Neural cell (in vitro differentiated cells): ENCODE measurements at regions not wholly inside any gene's neighbourhood (a gene's known extent, or its start where the extent isn't known, plus 50 kb on each side); places are given as distances from the start of the nearest gene placed in this dataset.

Source experiments
- H2AFZ ChIP-seq: fragments of 200-600, 300-800 bp; sonication (generic), shearing (Covaris generic); 2 replicates; pipeline ENCODE4 v1.6.0; 2014; ENCODE audit warnings: low read depth, mild to moderate bottlenecking, antibody characterized with exemption, low read length, moderate library complexity
- H3F3A ChIP-seq: fragments of 200-600 bp; shearing (Covaris generic); 2 replicates; pipeline ENCODE4 v1.6.1; 2016; ENCODE audit warnings: mild to moderate bottlenecking, moderate library complexity, mixed read lengths, antibody characterized with exemption, low read length; ENCODE audit not compliant: insufficient read depth, poor library complexity, severe bottlenecking
- H3K27ac ChIP-seq: fragments of 200-600, 300-800 bp; sonication (generic), shearing (Covaris generic); 2 replicates; pipeline ENCODE4 v1.5.1; 2014; ENCODE audit warnings: mild to moderate bottlenecking, low read length, moderate library complexity
- H3K27me3 ChIP-seq: fragments of 300-800, 200-600 bp; sonication (generic), shearing (Covaris generic); 2 replicates; pipeline ENCODE4 v1.6.0; 2014; ENCODE audit warnings: mild to moderate bottlenecking, low read depth, low read length, moderate library complexity; ENCODE audit not compliant: insufficient read depth
- H3K36me3 ChIP-seq: fragments of 300-800, 200-600 bp; sonication (generic), shearing (Covaris generic); 2 replicates; pipeline ENCODE4 v1.5.1; 2014; ENCODE audit warnings: mild to moderate bottlenecking, antibody characterized with exemption, low read length, moderate library complexity; ENCODE audit not compliant: insufficient read depth
- H3K4me2 ChIP-seq: fragments of 300-800, 200-600 bp; sonication (generic), shearing (Covaris generic); 2 replicates; pipeline ENCODE4 v1.6.0; 2014; ENCODE audit warnings: mild to moderate bottlenecking, low read length
- H3K4me3 ChIP-seq: fragments of 300-800, 200-600 bp; sonication (generic), shearing (Covaris generic); 2 replicates; pipeline ENCODE4 v1.5.1; 2014; ENCODE audit warnings: mild to moderate bottlenecking, low read length, moderate library complexity
- H3K79me2 ChIP-seq: fragments of 200-600 bp; shearing (Covaris generic); replicated peaks from 2 replicates; pipeline ENCODE4 v1.6.0; 2014; ENCODE audit warnings: mild to moderate bottlenecking, low read length, moderate library complexity; ENCODE audit not compliant: insufficient read depth
- H3K9ac ChIP-seq: fragments of 300-800, 200-600 bp; sonication (generic), shearing (Covaris generic); 2 replicates; pipeline ENCODE4 v1.6.1; 2016; ENCODE audit warnings: mild to moderate bottlenecking, low read length, mixed read lengths
- H3K9me2 ChIP-seq: fragments of 200-600 bp; shearing (Covaris generic); 2 replicates; pipeline ENCODE4 v1.6.1; 2016; ENCODE audit warnings: mild to moderate bottlenecking, low read length, mixed read lengths; ENCODE audit not compliant: insufficient read depth
- H3K9me3 ChIP-seq: fragments of 200-600, 300-800 bp; sonication (generic), shearing (Covaris generic); 2 replicates; pipeline ENCODE4 v1.6.1; 2016; ENCODE audit warnings: mild to moderate bottlenecking, mixed run types, low read length, moderate library complexity, mixed read lengths
- H4K20me1 ChIP-seq: fragments of 200-600 bp; shearing (Covaris generic); 2 replicates; pipeline ENCODE4 v1.6.1; 2016; ENCODE audit warnings: mild to moderate bottlenecking, mixed run types; ENCODE audit not compliant: insufficient read depth
- EP300 ChIP-seq: fragments of 450-650 bp; conservative IDR thresholded peaks from 2 replicates; pipeline ENCODE4 v1.6.1; 2014; ENCODE audit warnings: antibody characterized with exemption, mild to moderate bottlenecking, moderate library complexity; ENCODE audit not compliant: poor library complexity, severe bottlenecking
- EZH2 ChIP-seq: fragments of 200-600, 300-800 bp; shearing (Covaris generic), sonication (generic); IDR thresholded peaks from 2 replicates; pipeline ENCODE4 v1.6.1; 2014; ENCODE audit warnings: antibody characterized with exemption, low read length, borderline replicate concordance, mild to moderate bottlenecking; ENCODE audit not compliant: insufficient read depth, poor library complexity, severe bottlenecking
- MXI1 ChIP-seq: fragments of 450-650 bp; conservative IDR thresholded peaks from 2 replicates; pipeline ENCODE4 v1.6.1; 2014; ENCODE audit warnings: antibody characterized with exemption, mild to moderate bottlenecking; ENCODE audit not compliant: poor library complexity, severe bottlenecking
- POLR2AphosphoS5 ChIP-seq: IDR thresholded peaks from 2 replicates; pipeline ENCODE4 v1.6.1; 2012
- RAD21 ChIP-seq: fragments of 450-650 bp; conservative IDR thresholded peaks from 2 replicates; pipeline ENCODE4 v1.6.1; 2014; ENCODE audit warnings: antibody characterized with exemption, mild to moderate bottlenecking, moderate library complexity
- SMC3 ChIP-seq: fragments of 450-650 bp; conservative IDR thresholded peaks from 2 replicates; pipeline ENCODE4 v1.6.1; 2014; ENCODE audit warnings: antibody characterized with exemption, mild to moderate bottlenecking, moderate library complexity; ENCODE audit not compliant: poor library complexity
- TAF1 ChIP-seq: IDR thresholded peaks from 2 replicates; pipeline ENCODE4 v1.6.1; 2012; ENCODE audit warnings: low read depth
- TF ChIP-seq, protein P1 (sequence below): IDR thresholded peaks from 2 replicates; pipeline ENCODE4 v1.6.1; 2012; ENCODE audit warnings: borderline replicate concordance
- TF ChIP-seq, protein P2 (sequence below): fragments of 450-650 bp; IDR thresholded peaks from 2 replicates; pipeline ENCODE4 v1.5.1; 2014; ENCODE audit warnings: antibody characterized with exemption, mild to moderate bottlenecking, moderate library complexity; ENCODE audit not compliant: poor library complexity, severe bottlenecking

DNA sequence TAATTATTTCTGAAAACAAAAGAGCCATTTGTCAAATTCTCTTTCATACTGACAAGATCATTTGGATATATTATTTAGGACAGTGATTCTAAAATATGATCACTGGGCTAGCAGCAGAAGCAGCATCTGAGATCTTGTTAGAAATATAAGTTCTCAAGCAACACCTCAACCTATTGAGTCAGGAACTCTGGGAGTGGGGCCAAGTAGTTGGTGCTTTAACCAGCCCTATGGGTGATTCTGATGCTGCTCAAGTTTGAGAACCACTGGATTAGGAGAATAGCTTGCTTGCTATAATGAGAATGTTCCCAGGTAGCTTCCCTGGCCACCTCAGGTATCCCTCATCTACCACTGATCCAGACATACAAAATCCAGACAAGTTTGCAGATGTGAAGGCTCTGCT is 466.9 kb upstream of the CELF4 start:
- no peaks in the 10 kb centered on the region for H3F3A ChIP-seq
- no peaks in the 10 kb centered on the region for H3K27me3 ChIP-seq
- H3K4me2 ChIP-seq: no peak overlapping the region
- H3K36me3 ChIP-seq: no peaks in the 10 kb centered on the region
- H2AFZ ChIP-seq: no peak overlapping the region
- no peak overlapping the region for H3K4me3 ChIP-seq
- H3K9me2 ChIP-seq: no peaks in the 10 kb centered on the region
- H3K79me2 ChIP-seq: no peaks in the 10 kb centered on the region
- no peaks in the 10 kb centered on the region for H3K9me3 ChIP-seq
- no peaks in the 10 kb centered on the region for H4K20me1 ChIP-seq
- H3K9ac ChIP-seq: no peak overlapping the region
- TF ChIP-seq MXI1 (no peak), TAF1 (no peak), EP300 (no peak), POLR2AphosphoS5 (no peak), SMC3 (no peak), EZH2 (no peak), RAD21 (no peak)
- TF ChIP-seq, protein P1, sequence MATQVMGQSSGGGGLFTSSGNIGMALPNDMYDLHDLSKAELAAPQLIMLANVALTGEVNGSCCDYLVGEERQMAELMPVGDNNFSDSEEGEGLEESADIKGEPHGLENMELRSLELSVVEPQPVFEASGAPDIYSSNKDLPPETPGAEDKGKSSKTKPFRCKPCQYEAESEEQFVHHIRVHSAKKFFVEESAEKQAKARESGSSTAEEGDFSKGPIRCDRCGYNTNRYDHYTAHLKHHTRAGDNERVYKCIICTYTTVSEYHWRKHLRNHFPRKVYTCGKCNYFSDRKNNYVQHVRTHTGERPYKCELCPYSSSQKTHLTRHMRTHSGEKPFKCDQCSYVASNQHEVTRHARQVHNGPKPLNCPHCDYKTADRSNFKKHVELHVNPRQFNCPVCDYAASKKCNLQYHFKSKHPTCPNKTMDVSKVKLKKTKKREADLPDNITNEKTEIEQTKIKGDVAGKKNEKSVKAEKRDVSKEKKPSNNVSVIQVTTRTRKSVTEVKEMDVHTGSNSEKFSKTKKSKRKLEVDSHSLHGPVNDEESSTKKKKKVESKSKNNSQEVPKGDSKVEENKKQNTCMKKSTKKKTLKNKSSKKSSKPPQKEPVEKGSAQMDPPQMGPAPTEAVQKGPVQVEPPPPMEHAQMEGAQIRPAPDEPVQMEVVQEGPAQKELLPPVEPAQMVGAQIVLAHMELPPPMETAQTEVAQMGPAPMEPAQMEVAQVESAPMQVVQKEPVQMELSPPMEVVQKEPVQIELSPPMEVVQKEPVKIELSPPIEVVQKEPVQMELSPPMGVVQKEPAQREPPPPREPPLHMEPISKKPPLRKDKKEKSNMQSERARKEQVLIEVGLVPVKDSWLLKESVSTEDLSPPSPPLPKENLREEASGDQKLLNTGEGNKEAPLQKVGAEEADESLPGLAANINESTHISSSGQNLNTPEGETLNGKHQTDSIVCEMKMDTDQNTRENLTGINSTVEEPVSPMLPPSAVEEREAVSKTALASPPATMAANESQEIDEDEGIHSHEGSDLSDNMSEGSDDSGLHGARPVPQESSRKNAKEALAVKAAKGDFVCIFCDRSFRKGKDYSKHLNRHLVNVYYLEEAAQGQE: no peak
- TF ChIP-seq, protein P2, sequence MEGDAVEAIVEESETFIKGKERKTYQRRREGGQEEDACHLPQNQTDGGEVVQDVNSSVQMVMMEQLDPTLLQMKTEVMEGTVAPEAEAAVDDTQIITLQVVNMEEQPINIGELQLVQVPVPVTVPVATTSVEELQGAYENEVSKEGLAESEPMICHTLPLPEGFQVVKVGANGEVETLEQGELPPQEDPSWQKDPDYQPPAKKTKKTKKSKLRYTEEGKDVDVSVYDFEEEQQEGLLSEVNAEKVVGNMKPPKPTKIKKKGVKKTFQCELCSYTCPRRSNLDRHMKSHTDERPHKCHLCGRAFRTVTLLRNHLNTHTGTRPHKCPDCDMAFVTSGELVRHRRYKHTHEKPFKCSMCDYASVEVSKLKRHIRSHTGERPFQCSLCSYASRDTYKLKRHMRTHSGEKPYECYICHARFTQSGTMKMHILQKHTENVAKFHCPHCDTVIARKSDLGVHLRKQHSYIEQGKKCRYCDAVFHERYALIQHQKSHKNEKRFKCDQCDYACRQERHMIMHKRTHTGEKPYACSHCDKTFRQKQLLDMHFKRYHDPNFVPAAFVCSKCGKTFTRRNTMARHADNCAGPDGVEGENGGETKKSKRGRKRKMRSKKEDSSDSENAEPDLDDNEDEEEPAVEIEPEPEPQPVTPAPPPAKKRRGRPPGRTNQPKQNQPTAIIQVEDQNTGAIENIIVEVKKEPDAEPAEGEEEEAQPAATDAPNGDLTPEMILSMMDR: no peak
- no peak overlapping the region for H3K27ac ChIP-seq

DNA sequence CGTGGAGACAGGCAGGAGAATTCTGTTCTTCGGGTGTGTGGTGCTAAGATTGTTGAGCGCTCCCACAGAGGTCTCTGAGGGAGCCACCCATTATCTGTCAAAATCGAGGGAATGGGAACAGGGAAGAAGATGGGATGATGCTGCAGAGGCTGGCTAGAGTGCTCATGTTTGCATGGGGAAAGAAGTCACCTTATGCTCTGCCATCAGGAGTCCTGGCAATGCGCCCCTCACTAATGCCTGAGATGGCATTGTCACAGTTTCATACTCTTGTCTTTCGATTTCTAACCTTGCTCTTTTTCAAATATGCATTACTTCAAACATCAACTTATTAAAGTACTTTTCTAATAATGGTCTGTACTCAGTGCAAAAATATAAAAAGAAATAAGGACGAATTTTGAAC is 463.3 kb upstream of the CELF4 start:
- Histone ChIP-seq H3K4me2 (no peak overlapping the region), H2AFZ (no peak overlapping the region), H3F3A (no peaks in the 10 kb centered on the region), H3K9me3 (no peaks in the 10 kb centered on the region), H3K27ac (no peak overlapping the region), H3K4me3 (no peak overlapping the region), H4K20me1 (no peaks in the 10 kb centered on the region), H3K9me2 (no peaks in the 10 kb centered on the region), H3K27me3 (no peaks in the 10 kb centered on the region), H3K79me2 (no peaks in the 10 kb centered on the region), H3K9ac (no peak overlapping the region), H3K36me3 (no peaks in the 10 kb centered on the region)
- TF ChIP-seq, protein P2: no peak
- TF ChIP-seq EZH2: no peak
- TF ChIP-seq POLR2AphosphoS5: no peak
- no peak for TF ChIP-seq EP300
- TF ChIP-seq MXI1: no peak
- TF ChIP-seq, protein P1: no peak
- no peak for TF ChIP-seq SMC3
- no peak for TF ChIP-seq TAF1
- no peak for TF ChIP-seq RAD21
